GM23248 (cell line): ENCODE measurements at regions not wholly inside any gene's neighbourhood (a gene's known extent, or its start where the extent isn't known, plus 50 kb on each side); places are given as distances from the start of the nearest gene placed in this dataset.

Experiments used
- EZH2 ChIP-seq: fragments of 200-600 bp; sonication (generic); IDR thresholded peaks from 2 replicates; pipeline ENCODE4 v1.6.1; 2018; ENCODE audit warnings: antibody characterized with exemption, mild to moderate bottlenecking; ENCODE audit not compliant: insufficient read depth, poor library complexity, severe bottlenecking
- EZH2phosphoT487 ChIP-seq: fragments of 200-600 bp; sonication (generic); IDR thresholded peaks from 2 replicates; pipeline ENCODE4 v1.6.1; 2018; ENCODE audit warnings: antibody characterized with exemption, moderate library complexity, mild to moderate bottlenecking, low read depth; ENCODE audit not compliant: insufficient read depth

GRCh38 chr7:85600395-85600794, 413.5 kb upstream of the SEMA3D start:
- TF ChIP-seq EZH2 (no peak), EZH2phosphoT487 (no peak)
